Heart left ventricle (tissue), 16 donors: ENCODE measurements at regions not wholly inside any gene's neighbourhood (a gene's known extent, or its start where the extent isn't known, plus 50 kb on each side); places are given as distances from the start of the nearest gene placed in this dataset.

Experiments used
- ATAC-seq, 4 donors: fragments of 200-7000 bp; cut with Tn5 transposase; one replicate each; pipeline ENCODE4 v1.9.1; 2020 to 2022; ENCODE audit warnings: moderate library complexity in 4 of 4, mild to moderate bottlenecking in 3 of 4, moderate number of reproducible peaks in 1 of 4
- DNase-seq, 5 donors: peaks; one replicate each; pipeline ENCODE4 v3.0.0-alpha.2; 2020
- H3K27ac ChIP-seq, 12 donors: fragments of 200-600 bp; sonication (generic) in 4 of 12; one replicate each; pipeline versions ENCODE4 v1.5.0 to v1.8.0; 2016 to 2022; ENCODE audit warnings: mild to moderate bottlenecking in 2 of 12
- H3K27me3 ChIP-seq, 9 donors: fragments of 200-600 bp; sonication (generic) in 2 of 9; one replicate each; pipeline versions ENCODE4 v1.5.1 to v1.8.0; 2016 to 2022; ENCODE audit warnings: mild to moderate bottlenecking in 3 of 9
- H3K36me3 ChIP-seq, 9 donors: fragments of 200-600 bp; sonication (generic) in 2 of 9; one replicate each; pipeline versions ENCODE4 v1.5.0 to v1.8.0; 2018 to 2022; ENCODE audit warnings: mild to moderate bottlenecking in 2 of 9
- H3K4me1 ChIP-seq, 12 donors: fragments of 200-600 bp; sonication (generic) in 4 of 12; one replicate each; pipeline versions ENCODE4 v1.5.0 to v1.8.0; 2016 to 2022; ENCODE audit warnings: mild to moderate bottlenecking in 3 of 12
- H3K4me3 ChIP-seq, 12 donors: fragments of 200-600 bp; sonication (generic) in 4 of 12; one replicate each; pipeline versions ENCODE4 v1.5.0 to v1.8.0; 2017 to 2022; ENCODE audit warnings: mild to moderate bottlenecking in 9 of 12, moderate library complexity in 4 of 12
- H3K9me3 ChIP-seq, 12 donors: fragments of 200-600 bp; sonication (generic) in 4 of 12; one replicate each; pipeline versions ENCODE4 v1.5.0 to v1.8.0; 2016 to 2022; ENCODE audit warnings: mild to moderate bottlenecking in 1 of 12
- POLR2A ChIP-seq, 2 donors: fragments of 450-650 bp; IDR thresholded peaks; one replicate each; pipeline ENCODE4 v1.6.1; 2017; ENCODE audit warnings: antibody characterized with exemption in 2 of 2, mild to moderate bottlenecking in 2 of 2, moderate library complexity in 2 of 2
- WGBS, 4 donors: extraction: QIAGEN DNeasy Blood & Tissue Kit in 2 of 4; methylation state at CpG; one replicate each; pipeline versions ENCODE4 v1.1.5 to v1.1.7; 2013 to 2018; 5-methylcytosine and 5-hydroxymethylcytosine counted together
- intact Hi-C, 10 donors: fragments of 100-400 bp; cut with DNase I; formaldehyde crosslinking; loops; one replicate each; pipeline versions ENCODE4 v1.11.1 to v1.14.2; 2022
- TF ChIP-seq, protein P1 (sequence below), 12 donors: fragments of 200-600 bp; sonication (generic) in 4 of 12; IDR thresholded peaks; one replicate each; pipeline versions ENCODE4 v1.5.0 to v1.8.0; 2018 to 2022; ENCODE audit warnings: antibody characterized with exemption in 12 of 12, mild to moderate bottlenecking in 5 of 12
- donor health status: ischemic (EF 13 %, LVEDD 7.1; RV severe dilation, severe dysfunction).
- donor health status: healthy with polysubstance abuse.
- donor health status: DM: no; HTN: yes; CAD: no.
- donor health status: DM: no; HTN: no; CAD: no.
- donor health status: ischemic (EF 25% LVEDD 6.9; RV normal size, moderate dysfunction).
- donor health status: ischemic (EF 25% LVEDD 5.7; RV mildly dilated, moderate dysfunction).
- donor health status: healthy.
- donor health status: DM: yes; HTN: yes; CAD: no.
- donor health status: ischemic (EF 35%, LVEDD 5.7; RV mildly dilated, moderate dysfunction).
- donor health status: nonischemic (EF 11% LVEDD 7.7; RV severe dilation, severe dysfunction).
- donor health status: DM: yes; HTN: yes; CAD: no.
- donor health status: PGD.
- donor health status: ischemic (EF 29% LVEDD 5.4; RV normal size, mild dysfunction).
- donor health status: nonischemic (EF 23%, LVEDD 6.1; RV moderate dilation, normal function).

DNA sequence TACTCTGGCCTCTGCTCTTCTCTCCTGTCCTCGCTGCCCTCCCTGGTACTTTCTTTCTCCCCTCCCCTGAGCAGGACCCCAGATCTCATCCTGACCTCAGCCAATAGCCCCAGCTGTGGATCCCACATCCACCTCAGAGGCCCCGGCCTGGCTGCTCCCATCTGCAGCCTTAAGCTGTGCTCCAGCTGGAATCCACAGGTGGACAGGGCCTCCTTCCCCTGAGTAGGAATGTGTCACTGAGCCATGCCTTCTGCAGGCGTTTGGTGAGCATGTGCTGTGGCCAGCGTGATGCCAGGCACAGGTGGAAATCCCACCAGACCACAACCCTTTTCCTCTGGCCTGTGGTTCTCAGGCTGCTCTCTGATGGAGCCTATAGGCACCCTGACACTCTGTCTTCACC is 68.9 kb downstream of the C5orf15 start:
- no peak overlapping the region for H3K27ac ChIP-seq
- no peak overlapping the region for H3K4me3 ChIP-seq
- H3K9me3 ChIP-seq = no peaks in the 10 kb centered on the region
- no peaks in the 10 kb centered on the region for H3K27me3 ChIP-seq
- H3K4me1 ChIP-seq = peaks cover 0 to 5% (median 0%) of the 10 kb centered on the region in 12 donors
- DNase-seq (no peak), ATAC-seq (no peak)
- H3K36me3 ChIP-seq = no peaks in the 10 kb centered on the region
- intact Hi-C loops = no loop called here
- no peak for TF ChIP-seq POLR2A (IDR thresholded peaks at IDR 0.05)
- TF ChIP-seq, protein P1, sequence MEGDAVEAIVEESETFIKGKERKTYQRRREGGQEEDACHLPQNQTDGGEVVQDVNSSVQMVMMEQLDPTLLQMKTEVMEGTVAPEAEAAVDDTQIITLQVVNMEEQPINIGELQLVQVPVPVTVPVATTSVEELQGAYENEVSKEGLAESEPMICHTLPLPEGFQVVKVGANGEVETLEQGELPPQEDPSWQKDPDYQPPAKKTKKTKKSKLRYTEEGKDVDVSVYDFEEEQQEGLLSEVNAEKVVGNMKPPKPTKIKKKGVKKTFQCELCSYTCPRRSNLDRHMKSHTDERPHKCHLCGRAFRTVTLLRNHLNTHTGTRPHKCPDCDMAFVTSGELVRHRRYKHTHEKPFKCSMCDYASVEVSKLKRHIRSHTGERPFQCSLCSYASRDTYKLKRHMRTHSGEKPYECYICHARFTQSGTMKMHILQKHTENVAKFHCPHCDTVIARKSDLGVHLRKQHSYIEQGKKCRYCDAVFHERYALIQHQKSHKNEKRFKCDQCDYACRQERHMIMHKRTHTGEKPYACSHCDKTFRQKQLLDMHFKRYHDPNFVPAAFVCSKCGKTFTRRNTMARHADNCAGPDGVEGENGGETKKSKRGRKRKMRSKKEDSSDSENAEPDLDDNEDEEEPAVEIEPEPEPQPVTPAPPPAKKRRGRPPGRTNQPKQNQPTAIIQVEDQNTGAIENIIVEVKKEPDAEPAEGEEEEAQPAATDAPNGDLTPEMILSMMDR (IDR thresholded peaks at IDR 0.05) = no peak
- 83 to 91% (median 86%) methylated on average over 4 of the region's 4 CpGs for WGBS, 4 donors

DNA sequence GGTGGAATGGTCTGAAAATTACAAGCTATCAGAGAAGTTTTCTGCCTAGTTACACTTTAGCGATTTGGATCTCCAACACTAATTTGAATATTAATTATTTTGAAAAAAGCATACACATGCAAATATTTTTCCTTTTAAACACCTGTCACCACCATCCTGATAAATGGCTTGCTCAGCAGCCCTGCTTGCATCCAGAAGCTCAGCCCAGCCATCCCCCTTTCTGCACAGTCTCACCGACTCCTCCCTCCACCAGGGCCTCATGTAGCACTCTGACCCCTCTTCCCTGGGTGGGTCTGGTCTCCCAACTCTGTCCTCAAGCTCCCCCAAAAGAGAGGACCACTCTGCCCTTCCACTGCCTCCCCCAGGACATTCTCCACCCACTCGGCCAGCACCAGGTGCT is 70.0 kb downstream of the C5orf15 start:
- Histone ChIP-seq H3K9me3 (no peaks in the 10 kb centered on the region), H3K4me3 (no peak overlapping the region), H3K36me3 (no peaks in the 10 kb centered on the region), H3K4me1 (peaks cover 0 to 15% (median 6%) of the 10 kb centered on the region in 12 donors), H3K27ac (no peak overlapping the region), H3K27me3 (no peaks in the 10 kb centered on the region)
- DNase-seq (no peak), ATAC-seq (no peak)
- 80 to 91% (median 84%) methylated on average over 3 of the region's 3 CpGs for WGBS, 4 donors
- TF ChIP-seq, protein P1 (IDR thresholded peaks at IDR 0.05) = no peak
- no peak for TF ChIP-seq POLR2A (IDR thresholded peaks at IDR 0.05)
- intact Hi-C loops = no loop called here

DNA sequence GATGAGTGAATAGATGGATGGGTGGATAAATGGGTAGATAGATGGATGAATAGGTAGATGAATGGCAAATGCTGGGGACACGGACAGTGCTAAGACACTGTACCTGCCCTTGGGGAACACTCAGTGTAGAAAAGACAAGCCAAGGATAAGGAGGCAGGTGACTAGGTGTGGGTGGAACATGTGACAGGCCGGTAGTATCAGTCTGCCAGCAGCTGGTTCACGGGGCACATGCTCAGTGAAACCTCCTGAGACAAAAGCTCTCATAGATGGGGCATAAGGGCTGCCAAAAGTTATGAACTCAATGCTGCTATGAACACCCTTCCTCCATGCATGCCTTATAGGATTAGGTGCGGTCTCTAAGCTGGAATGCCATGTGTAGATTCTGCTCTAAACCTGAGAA is 71.0 kb downstream of the C5orf15 start:
- Histone ChIP-seq H3K36me3 (no peaks in the 10 kb centered on the region), H3K27me3 (no peaks in the 10 kb centered on the region), H3K4me3 (no peak overlapping the region), H3K9me3 (no peaks in the 10 kb centered on the region), H3K4me1 (peaks cover 0 to 22% (median 6%) of the 10 kb centered on the region in 12 donors), H3K27ac (no peak overlapping the region)
- TF ChIP-seq, protein P1 (IDR thresholded peaks at IDR 0.05) = no peak
- TF ChIP-seq POLR2A (IDR thresholded peaks at IDR 0.05) = no peak
- ATAC-seq (no peak), DNase-seq (no peak)
- intact Hi-C loops = no loop called here
- WGBS, 4 donors = 68 to 87% (median 79%) methylated on average over 4 of the region's 4 CpGs

DNA sequence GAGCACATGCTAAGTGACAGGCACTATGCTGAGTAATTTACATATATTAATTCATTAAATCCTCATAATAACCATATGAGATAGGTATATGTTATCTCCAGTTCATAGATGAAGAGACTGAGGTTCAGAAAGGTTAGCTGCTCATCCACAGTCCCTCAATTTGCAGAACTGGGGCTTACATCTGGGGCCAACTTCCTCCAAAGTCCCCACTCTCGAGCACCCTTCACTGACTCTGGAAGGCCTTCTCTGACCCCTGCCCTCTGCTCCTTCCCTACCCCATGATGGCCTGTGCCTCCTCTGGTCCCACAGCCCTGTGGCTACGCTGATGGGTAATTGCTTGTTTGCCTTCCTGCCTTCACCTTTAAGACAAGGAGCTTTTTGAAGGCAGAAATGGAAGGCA is 71.6 kb downstream of the C5orf15 start:
- intact Hi-C loops = no loop called here

More for the DNA sequence above, 71.6 kb downstream of the C5orf15 start:
- TF ChIP-seq, protein P1 (IDR thresholded peaks at IDR 0.05) = no peak
- no peak for TF ChIP-seq POLR2A (IDR thresholded peaks at IDR 0.05)
- no peak overlapping the region for H3K4me3 ChIP-seq
- ATAC-seq = no peak
- no peaks in the 10 kb centered on the region for H3K36me3 ChIP-seq
- WGBS, 4 donors = 87 to 96% (median 92%) methylated on average over 2 of the region's 2 CpGs
- no peak overlapping the region for H3K27ac ChIP-seq
- H3K9me3 ChIP-seq = no peaks in the 10 kb centered on the region
- peaks cover 0 to 22% (median 6%) of the 10 kb centered on the region in 12 donors for H3K4me1 ChIP-seq
- DNase-seq = no peak
- no peaks in the 10 kb centered on the region for H3K27me3 ChIP-seq
